AG09319 (cell line): ENCODE measurements at regions not wholly inside any gene's neighbourhood (a gene's known extent, or its start where the extent isn't known, plus 50 kb on each side); places are given as distances from the start of the nearest gene placed in this dataset.

Source experiments
- DNase-seq: peaks from one replicate; pipeline ENCODE4 v3.0.0-alpha.2; 2010; ENCODE audit warnings: low read depth; ENCODE audit errors: extremely low read depth
- CTCF ChIP-seq: IDR thresholded peaks from 2 replicates; pipeline ENCODE4 v1.5.1; 2011; ENCODE audit warnings: low read depth, mild to moderate bottlenecking, inconsistent platforms, low read length, moderate library complexity

GRCh38 chr6:98335594-98335993 lies 498.8 kb upstream of the POU3F2 start:
- no peak for DNase-seq
- no peak for TF ChIP-seq CTCF

GRCh38 chr6:98339506-98339905 lies 494.9 kb upstream of the POU3F2 start:
- DNase-seq = no peak
- no peak for TF ChIP-seq CTCF

- TF ChIP-seq CTCF = no peak
- DNase-seq = no peak
Observed at GRCh38 chr6:98343004-98343403, 491.4 kb upstream of the POU3F2 start.

GRCh38 chr6:98343797-98344196 lies 490.6 kb upstream of the POU3F2 start:
- TF ChIP-seq CTCF = no peak
- DNase-seq = no peak

- TF ChIP-seq CTCF = no peak
- no peak for DNase-seq
Observed at GRCh38 chr6:98352348-98352747, 482.0 kb upstream of the POU3F2 start.

- no peak for DNase-seq
- TF ChIP-seq CTCF = no peak
Observed at GRCh38 chr6:98358173-98358572, 476.2 kb upstream of the POU3F2 start.

- DNase-seq = no peak
- no peak for TF ChIP-seq CTCF
Observed at GRCh38 chr6:98366371-98366770, 468.0 kb upstream of the POU3F2 start.
